Epithelial cell of esophagus (primary cell): ENCODE measurements at regions not wholly inside any gene's neighbourhood (a gene's known extent, or its start where the extent isn't known, plus 50 kb on each side); places are given as distances from the start of the nearest gene placed in this dataset.

Source experiments
- DNase-seq: peaks from one replicate; pipeline ENCODE4 v3.0.0; 2010; ENCODE audit warnings: low read depth
- H3K4me3 ChIP-seq: 2 replicates; pipeline ENCODE4 v1.5.1; 2011; ENCODE audit warnings: mild to moderate bottlenecking, low read length, control low read depth
- TF ChIP-seq, protein P1 (sequence below): IDR thresholded peaks from 2 replicates; pipeline ENCODE4 v1.5.1; 2011; ENCODE audit warnings: low read depth, mild to moderate bottlenecking, low read length, control low read depth, inconsistent platforms; ENCODE audit not compliant: insufficient read depth; ENCODE audit errors: missing control alignments

- no peak overlapping the region for H3K4me3 ChIP-seq
- DNase-seq: no peak
- TF ChIP-seq, protein P1, sequence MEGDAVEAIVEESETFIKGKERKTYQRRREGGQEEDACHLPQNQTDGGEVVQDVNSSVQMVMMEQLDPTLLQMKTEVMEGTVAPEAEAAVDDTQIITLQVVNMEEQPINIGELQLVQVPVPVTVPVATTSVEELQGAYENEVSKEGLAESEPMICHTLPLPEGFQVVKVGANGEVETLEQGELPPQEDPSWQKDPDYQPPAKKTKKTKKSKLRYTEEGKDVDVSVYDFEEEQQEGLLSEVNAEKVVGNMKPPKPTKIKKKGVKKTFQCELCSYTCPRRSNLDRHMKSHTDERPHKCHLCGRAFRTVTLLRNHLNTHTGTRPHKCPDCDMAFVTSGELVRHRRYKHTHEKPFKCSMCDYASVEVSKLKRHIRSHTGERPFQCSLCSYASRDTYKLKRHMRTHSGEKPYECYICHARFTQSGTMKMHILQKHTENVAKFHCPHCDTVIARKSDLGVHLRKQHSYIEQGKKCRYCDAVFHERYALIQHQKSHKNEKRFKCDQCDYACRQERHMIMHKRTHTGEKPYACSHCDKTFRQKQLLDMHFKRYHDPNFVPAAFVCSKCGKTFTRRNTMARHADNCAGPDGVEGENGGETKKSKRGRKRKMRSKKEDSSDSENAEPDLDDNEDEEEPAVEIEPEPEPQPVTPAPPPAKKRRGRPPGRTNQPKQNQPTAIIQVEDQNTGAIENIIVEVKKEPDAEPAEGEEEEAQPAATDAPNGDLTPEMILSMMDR: no peak
Observed at GRCh38 chr7:41787651-41788350, 84.9 kb upstream of the INHBA start.

DNA sequence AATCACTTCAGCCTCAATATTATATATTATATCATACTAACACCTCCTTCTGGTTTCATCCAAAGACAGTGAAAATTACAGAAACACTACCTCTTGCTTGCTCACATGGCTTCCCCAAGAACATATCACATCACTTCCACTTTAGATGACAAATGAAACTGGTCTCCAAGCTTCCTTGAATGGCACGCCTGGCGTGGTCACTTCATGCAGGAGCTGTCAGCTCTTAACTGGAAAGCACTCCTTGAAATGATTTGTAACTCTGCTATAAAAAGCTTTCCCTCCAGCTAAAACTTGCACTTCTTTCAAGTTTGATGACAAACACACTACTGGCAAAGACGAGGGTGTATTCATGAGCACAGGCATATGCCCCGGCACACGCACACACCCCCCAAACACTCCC is 84.1 kb upstream of the INHBA start:
- TF ChIP-seq, protein P1: no peak
- H3K4me3 ChIP-seq: no peak overlapping the region
- peak; percentile 8 for DNase-seq

GRCh38 chr7:41786404-41786803 is 83.5 kb upstream of the INHBA start:
- TF ChIP-seq, protein P1: no peak
- no peak for DNase-seq
- H3K4me3 ChIP-seq: no peak overlapping the region

DNA sequence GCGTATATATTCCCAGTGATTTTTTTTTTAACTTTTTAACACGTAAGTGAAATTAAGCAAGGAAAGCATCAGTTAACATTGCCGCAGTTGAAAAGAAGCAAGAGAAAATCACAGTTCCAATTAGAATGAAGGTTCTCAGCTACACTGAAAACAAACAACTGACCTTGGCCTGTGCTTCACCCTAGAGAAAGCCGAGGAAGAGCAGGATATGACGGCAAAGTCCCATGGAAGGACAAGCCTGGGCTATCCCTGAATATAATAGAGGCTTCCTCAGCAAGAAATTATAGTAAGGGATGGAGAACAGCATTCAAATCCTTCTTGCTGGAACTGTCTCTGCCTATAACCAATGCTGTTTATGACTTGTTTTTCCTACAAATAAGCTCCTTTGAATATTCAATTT is 83.0 kb upstream of the INHBA start:
- no peak overlapping the region for H3K4me3 ChIP-seq
- DNase-seq: no peak
- TF ChIP-seq, protein P1: no peak

DNA sequence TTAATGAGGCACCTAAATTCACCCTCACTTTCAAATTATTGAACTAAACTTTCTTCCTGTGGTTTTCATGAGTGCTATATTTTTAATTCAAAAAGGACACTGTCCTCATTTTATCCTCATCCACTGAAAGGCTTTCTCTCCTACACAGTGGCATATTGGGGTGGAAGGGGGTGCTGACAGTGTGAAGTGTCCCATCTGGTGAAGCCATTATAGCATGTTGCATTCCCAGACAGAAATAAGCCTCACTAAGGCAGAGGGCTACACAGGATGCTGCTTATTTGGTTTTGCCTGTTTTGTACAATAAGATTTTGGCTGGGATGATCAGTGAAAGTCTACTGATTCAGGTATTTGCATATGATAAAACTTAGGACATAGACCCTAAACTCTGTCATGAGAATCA is 82.4 kb upstream of the INHBA start:
- DNase-seq: no peak
- H3K4me3 ChIP-seq: no peak overlapping the region
- TF ChIP-seq, protein P1: no peak

GRCh38 chr7:41779918-41780317 is 77.0 kb upstream of the INHBA start:
- TF ChIP-seq, protein P1: no peak
- DNase-seq: no peak
- no peak overlapping the region for H3K4me3 ChIP-seq

DNA sequence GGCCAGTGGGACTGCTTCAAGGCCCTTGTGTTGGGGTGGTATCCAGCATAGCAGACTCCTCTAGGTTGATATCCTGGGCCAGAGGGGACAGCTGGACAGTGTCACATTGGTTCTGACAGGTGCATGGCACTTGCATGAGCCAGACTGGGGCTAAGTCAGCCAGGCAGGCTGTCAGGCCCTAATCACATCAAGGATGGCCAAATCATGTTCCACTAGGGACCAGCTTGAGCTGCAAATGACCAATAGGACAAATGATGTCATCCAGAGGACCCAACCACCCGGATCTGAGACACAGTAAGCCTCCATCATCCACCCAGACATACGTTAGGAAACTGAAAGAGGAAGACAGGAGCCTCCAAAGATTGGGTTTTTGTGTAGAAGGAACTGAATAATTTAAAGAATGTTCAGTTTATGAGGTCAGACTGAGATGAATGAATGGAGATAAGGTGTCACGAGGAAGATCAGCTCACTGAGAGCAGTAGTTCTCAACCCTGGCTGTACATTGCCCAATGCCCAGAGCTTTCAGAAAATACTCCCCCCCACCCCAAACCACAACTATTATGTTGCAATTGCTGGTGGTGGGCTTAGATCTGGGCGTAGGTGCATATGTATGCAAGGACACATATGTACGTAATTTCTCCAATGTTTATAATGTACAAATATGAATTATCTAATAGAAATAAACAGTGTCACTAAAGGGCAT is 75.2 kb upstream of the INHBA start:
- no peak for DNase-seq
- TF ChIP-seq, protein P1: no peak
- H3K4me3 ChIP-seq: no peak overlapping the region
